Choroid plexus epithelial cell (primary cell): ENCODE measurements at regions not wholly inside any gene's neighbourhood (a gene's known extent, or its start where the extent isn't known, plus 50 kb on each side); places are given as distances from the start of the nearest gene placed in this dataset.
A peak's percentile ranks its signal among the peaks of the same experiment; 100 is the strongest.

ENCODE experiments used
- DNase-seq: peaks from one replicate; pipeline ENCODE4 v3.0.0-alpha.2; 2010; ENCODE audit warnings: low read depth
- H3K4me3 ChIP-seq: 2 replicates; pipeline ENCODE4 v1.5.1; 2011; ENCODE audit warnings: low read depth, mild to moderate bottlenecking, control low read depth, low read length, moderate library complexity
- TF ChIP-seq, protein P1 (sequence below): conservative IDR thresholded peaks from 2 replicates; pipeline ENCODE4 v1.5.1; 2011; ENCODE audit warnings: low read depth, mild to moderate bottlenecking, control low read depth, inconsistent platforms, low read length, moderate library complexity

DNA sequence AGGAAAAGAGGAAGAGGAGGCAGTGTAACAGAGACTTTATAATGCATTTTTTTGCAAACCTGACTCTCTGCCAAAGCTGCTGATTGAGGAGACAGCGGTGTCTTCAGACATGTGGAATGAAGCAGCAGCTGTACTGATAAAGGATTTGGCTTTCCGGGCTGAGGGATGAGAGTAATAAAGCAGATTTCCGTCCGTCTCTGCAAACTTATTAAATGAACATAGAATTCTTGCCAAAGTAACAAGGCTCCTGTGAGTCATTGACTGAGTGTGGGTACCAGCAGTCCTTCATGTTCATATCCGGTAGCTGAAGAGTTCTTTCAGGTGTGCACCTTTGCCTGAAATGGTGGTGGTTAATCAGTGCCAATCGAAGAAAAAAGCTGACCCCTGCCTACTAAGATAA, 112.6 kb downstream of the LIG4 start:
- peak; percentile 4 for DNase-seq
- H3K4me3 ChIP-seq: no peak overlapping the region
- TF ChIP-seq, protein P1, sequence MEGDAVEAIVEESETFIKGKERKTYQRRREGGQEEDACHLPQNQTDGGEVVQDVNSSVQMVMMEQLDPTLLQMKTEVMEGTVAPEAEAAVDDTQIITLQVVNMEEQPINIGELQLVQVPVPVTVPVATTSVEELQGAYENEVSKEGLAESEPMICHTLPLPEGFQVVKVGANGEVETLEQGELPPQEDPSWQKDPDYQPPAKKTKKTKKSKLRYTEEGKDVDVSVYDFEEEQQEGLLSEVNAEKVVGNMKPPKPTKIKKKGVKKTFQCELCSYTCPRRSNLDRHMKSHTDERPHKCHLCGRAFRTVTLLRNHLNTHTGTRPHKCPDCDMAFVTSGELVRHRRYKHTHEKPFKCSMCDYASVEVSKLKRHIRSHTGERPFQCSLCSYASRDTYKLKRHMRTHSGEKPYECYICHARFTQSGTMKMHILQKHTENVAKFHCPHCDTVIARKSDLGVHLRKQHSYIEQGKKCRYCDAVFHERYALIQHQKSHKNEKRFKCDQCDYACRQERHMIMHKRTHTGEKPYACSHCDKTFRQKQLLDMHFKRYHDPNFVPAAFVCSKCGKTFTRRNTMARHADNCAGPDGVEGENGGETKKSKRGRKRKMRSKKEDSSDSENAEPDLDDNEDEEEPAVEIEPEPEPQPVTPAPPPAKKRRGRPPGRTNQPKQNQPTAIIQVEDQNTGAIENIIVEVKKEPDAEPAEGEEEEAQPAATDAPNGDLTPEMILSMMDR: no peak

- TF ChIP-seq, protein P1: no peak
- no peak for DNase-seq
- no peak overlapping the region for H3K4me3 ChIP-seq
Measured at GRCh38 chr13:108096301-108096915, 118.9 kb downstream of the LIG4 start.

DNA sequence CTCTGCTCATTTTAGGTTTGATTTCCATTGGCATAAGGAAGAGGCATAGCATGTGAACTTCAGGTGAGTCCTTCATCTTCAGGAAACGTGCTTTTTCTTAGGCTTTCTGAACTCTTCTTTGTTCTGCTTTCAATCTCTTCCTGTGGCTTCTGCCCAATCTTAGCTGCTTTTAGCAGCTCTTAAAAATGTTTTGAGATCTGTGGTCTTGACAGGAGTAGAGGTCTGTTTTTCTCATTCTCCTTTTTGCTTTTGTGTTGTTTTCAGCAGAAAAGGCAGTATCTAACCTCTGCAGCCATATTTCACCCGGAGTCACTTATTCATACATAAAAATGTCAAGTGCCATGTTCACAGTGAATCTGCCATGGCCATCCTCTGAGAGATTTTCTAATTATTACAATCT, 120.3 kb downstream of the LIG4 start:
- DNase-seq: no peak
- TF ChIP-seq, protein P1: no peak
- no peak overlapping the region for H3K4me3 ChIP-seq

- TF ChIP-seq, protein P1: no peak
- DNase-seq: no peak
- H3K4me3 ChIP-seq: no peak overlapping the region
Measured at GRCh38 chr13:108093616-108094015, 121.7 kb downstream of the LIG4 start.

DNA sequence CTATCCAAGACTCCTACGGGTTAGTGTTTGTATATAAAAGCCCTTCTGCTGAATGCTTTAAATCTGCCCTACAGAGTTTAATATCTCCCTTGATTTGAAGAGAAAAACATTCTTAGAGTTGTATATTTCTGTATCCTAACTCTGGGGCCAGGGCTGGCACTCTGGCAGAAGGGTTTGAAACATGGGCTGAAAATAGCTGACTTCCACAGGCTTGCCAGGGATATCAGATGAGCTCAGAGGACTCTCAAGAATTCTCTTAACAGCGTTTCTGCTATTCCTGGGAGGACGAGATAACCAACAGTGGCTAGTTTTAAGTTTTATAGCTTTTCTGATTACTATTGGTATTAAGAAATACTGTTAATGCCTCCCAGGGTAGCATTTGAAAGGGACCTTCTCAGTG, 127.5 kb downstream of the LIG4 start:
- H3K4me3 ChIP-seq: no peak overlapping the region
- DNase-seq: no peak
- TF ChIP-seq, protein P1: no peak

GRCh38 chr13:108086678-108087077, 128.7 kb downstream of the LIG4 start:
- DNase-seq: peak; percentile 71
- H3K4me3 ChIP-seq: no peak overlapping the region
- TF ChIP-seq, protein P1: peak; percentile 69

GRCh38 chr13:108084840-108085239, 130.5 kb downstream of the LIG4 start:
- DNase-seq: no peak
- no peak overlapping the region for H3K4me3 ChIP-seq
- TF ChIP-seq, protein P1: no peak
